Pancreas (tissue), 10 donors: ENCODE measurements at regions not wholly inside any gene's neighbourhood (a gene's known extent, or its start where the extent isn't known, plus 50 kb on each side); places are given as distances from the start of the nearest gene placed in this dataset.
A peak's percentile ranks its signal among the peaks of the same experiment; 100 is the strongest.
"Not testable (repeated sequence)": the region's sequence is repeated elsewhere in the genome, so short reads cannot be mapped to it uniquely, and the experiment has no call there.

Experiments
- ATAC-seq, 4 donors: fragments of 200-7000 bp; cut with Tn5 transposase; one replicate each; pipeline versions ENCODE4 v1.8.0 to v1.9.1; 2020; ENCODE audit warnings: mild to moderate bottlenecking in 4 of 4, moderate library complexity in 4 of 4
- DNase-seq, 6 donors: peaks; one replicate each; pipeline ENCODE4 v3.0.0-alpha.2; 2020
- FAIRE-seq: peaks from 2 replicates; lab custom pipeline; 2012; peaks lifted over from hg19 to GRCh38; lab: Jason Lieb, UNC
- H3K27ac ChIP-seq, 4 donors: fragments of 200-600 bp; sonication (generic); 1 replicate in 3 of 4; 2 replicates in 1 of 4; pipeline versions ENCODE4 v1.5.0 to v1.8.0; 2020
- H3K27me3 ChIP-seq, 4 donors: fragments of 200-600 bp; one replicate each; pipeline ENCODE4 v1.8.0; 2021
- H3K36me3 ChIP-seq, 3 donors: fragments of 200-600 bp; sonication (generic) in 1 of 3; one replicate each; pipeline versions ENCODE4 v1.5.0 to v1.8.0; 2020 to 2021
- H3K4me1 ChIP-seq, 3 donors: fragments of 200-600 bp; one replicate each; pipeline ENCODE4 v1.8.0; 2021
- H3K4me3 ChIP-seq, 4 donors: fragments of 200-600 bp; sonication (generic) in 2 of 4; one replicate each; pipeline versions ENCODE4 v1.5.0 to v1.8.0; 2020 to 2021
- H3K9me3 ChIP-seq, 4 donors: fragments of 200-600 bp; one replicate each; pipeline ENCODE4 v1.8.0; 2021
- CTCF ChIP-seq, 4 donors: fragments of 200-600 bp; sonication (generic) in 3 of 4; IDR thresholded peaks; one replicate each; pipeline versions ENCODE4 v1.5.0 to v1.8.0; 2021; ENCODE audit warnings: antibody characterized with exemption in 4 of 4
- WGBS, 2 donors: extraction: QIAGEN DNeasy Blood & Tissue Kit; methylation state at CpG; one replicate each; pipeline ENCODE4 v1.1.7; 2013; 5-methylcytosine and 5-hydroxymethylcytosine counted together
- intact Hi-C, 3 donors: fragments of 100-400 bp; cut with DNase I; formaldehyde crosslinking; loops; one replicate each; pipeline versions ENCODE4 v1.11.1 to v1.14.2; 2022
- donor health status: healthy with polysubstance abuse.
- donor health status: DM: no; HTN: no; CAD: no; lungs with moderate emphysema.
- donor health status: DM: no; HTN: no; CAD: no.
- donor health status: control.
- donor health status: control.
- donor health status: Bipolar disorder and iron deficiency.
- donor health status: DM: yes; HTN: yes; CAD: no.
- donor health status: DM: no; HTN: no; CAD: no.
- donor health status: DM: no; HTN: no; CAD: no.
- donor health status: DM: yes; HTN: yes; CAD: no.

GRCh38 chr9:89686621-89687020, 81.8 kb downstream of the GADD45G start:
- no peaks in the 10 kb centered on the region for H3K9me3 ChIP-seq
- H3K36me3 ChIP-seq = no peaks in the 10 kb centered on the region
- WGBS, 2 donors = 74 to 84% methylated on average over 4 of the region's 4 CpGs
- H3K27ac ChIP-seq = peak overlapping the region; percentile 74 to 85 (median 82)
- no peak overlapping the region for H3K4me3 ChIP-seq
- FAIRE-seq = no peak
- intact Hi-C loops = no loop called here
- H3K4me1 ChIP-seq = peaks cover 33 to 50% (median 40%) of the 10 kb centered on the region in 3 donors
- TF ChIP-seq CTCF (IDR thresholded peaks at IDR 0.05) = no peak
- H3K27me3 ChIP-seq = no peaks in the 10 kb centered on the region
- ATAC-seq = peak in 1 of 4 donors; percentile 2
- peak in 3 of 6 donors; percentile 34 to 79 (median 62) for DNase-seq

- peak overlapping the region in 3 of 4 donors; percentile 81 to 85 (median 83) for H3K27ac ChIP-seq
- H3K9me3 ChIP-seq = no peaks in the 10 kb centered on the region
- FAIRE-seq = no peak
- WGBS, 2 donors = 77 to 83% methylated on average over 3 of the region's 3 CpGs
- H3K36me3 ChIP-seq = no peaks in the 10 kb centered on the region
- no peak for ATAC-seq
- H3K4me3 ChIP-seq = no peak overlapping the region
- DNase-seq = no peak
- intact Hi-C loops = no loop called here
- H3K4me1 ChIP-seq = peaks cover 33 to 50% (median 40%) of the 10 kb centered on the region in 3 donors
- no peak for TF ChIP-seq CTCF (IDR thresholded peaks at IDR 0.05)
- H3K27me3 ChIP-seq = no peaks in the 10 kb centered on the region
Measured at GRCh38 chr9:89687188-89687587, 82.4 kb downstream of the GADD45G start.

GRCh38 chr9:89687848-89688247, 83.0 kb downstream of the GADD45G start:
- H3K36me3 ChIP-seq = no peaks in the 10 kb centered on the region
- peaks cover 33 to 50% (median 40%) of the 10 kb centered on the region in 3 donors for H3K4me1 ChIP-seq
- no peak overlapping the region for H3K27ac ChIP-seq
- no peak overlapping the region for H3K4me3 ChIP-seq
- no peaks in the 10 kb centered on the region for H3K27me3 ChIP-seq
- no peaks in the 10 kb centered on the region for H3K9me3 ChIP-seq
- ATAC-seq (no peak), FAIRE-seq (no peak), DNase-seq (no peak)
- intact Hi-C loops = no loop called here
- TF ChIP-seq CTCF (IDR thresholded peaks at IDR 0.05) = no peak
- WGBS, 2 donors = 59 to 64% methylated on average over 6 of the region's 6 CpGs

GRCh38 chr9:89689321-89689720, 84.5 kb downstream of the GADD45G start:
- intact Hi-C loops, H3K4me3 ChIP-seq, H3K27me3 ChIP-seq, ATAC-seq, FAIRE-seq, H3K27ac ChIP-seq, DNase-seq, H3K9me3 ChIP-seq, H3K36me3 ChIP-seq: not testable (repeated sequence)
- peaks cover 25 to 39% (median 28%) of the 10 kb centered on the region in 3 donors for H3K4me1 ChIP-seq
- 87 to 93% methylated on average over 5 of the region's 5 CpGs for WGBS, 2 donors

GRCh38 chr9:89690334-89690912, 85.6 kb downstream of the GADD45G start:
- Histone ChIP-seq H3K4me3 (no peak overlapping the region), H3K27me3 (no peaks in the 10 kb centered on the region), H3K36me3 (no peaks in the 10 kb centered on the region), H3K9me3 (no peaks in the 10 kb centered on the region), H3K27ac (no peak overlapping the region), H3K4me1 (peaks cover 17 to 28% (median 23%) of the 10 kb centered on the region in 3 donors)
- no peak for TF ChIP-seq CTCF (IDR thresholded peaks at IDR 0.05)
- FAIRE-seq = no peak
- DNase-seq = no peak
- ATAC-seq = peak in 1 of 4 donors; percentile 22
- 87 to 91% methylated on average over 3 of the region's 3 CpGs for WGBS, 2 donors
- intact Hi-C loops = no loop called here
